HG03045 (cell line): ENCODE measurements at regions not wholly inside any gene's neighbourhood (a gene's known extent, or its start where the extent isn't known, plus 50 kb on each side); places are given as distances from the start of the nearest gene placed in this dataset.
A peak's percentile ranks its signal among the peaks of the same experiment; 100 is the strongest.

Experiments used
- ATAC-seq: cut with Tn5 transposase; IDR thresholded peaks from one replicate; pipeline ENCODE4 v1.9.1; 2021; ENCODE audit warnings: mild to moderate bottlenecking, moderate library complexity; ENCODE audit not compliant: unreplicated experiment

- peak; percentile 72 for ATAC-seq
Measured at GRCh38 chr3:23740517-23740965, 65.2 kb upstream of the UBE2E1 start.

GRCh38 chr3:23741036-23741706 lies 64.6 kb upstream of the UBE2E1 start:
- no peak for ATAC-seq

GRCh38 chr3:23743141-23743784 lies 62.5 kb upstream of the UBE2E1 start:
- no peak for ATAC-seq

DNA sequence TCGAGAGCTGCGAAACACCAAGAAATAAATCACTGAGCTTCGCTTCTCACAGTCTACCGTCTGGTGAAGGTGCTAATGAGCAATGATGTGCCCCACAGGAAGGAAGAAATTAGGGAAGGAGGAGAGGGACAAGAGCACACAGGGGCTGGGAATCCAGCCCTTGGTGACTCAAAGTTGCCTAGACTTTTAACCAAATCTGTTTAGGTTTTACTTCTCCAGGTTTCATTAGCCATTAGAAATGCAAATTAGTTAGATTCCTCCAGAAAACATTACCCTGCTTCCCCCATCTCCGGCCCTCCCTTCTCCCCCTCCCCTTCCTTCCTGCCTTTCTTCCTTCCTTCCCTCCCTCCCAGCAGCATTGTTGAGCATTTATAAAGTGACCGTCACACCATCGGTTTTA lies 59.3 kb upstream of the UBE2E1 start:
- ATAC-seq: no peak

- no peak for ATAC-seq
Measured at GRCh38 chr3:23747841-23748240, 57.9 kb upstream of the UBE2E1 start.

- no peak for ATAC-seq
Measured at GRCh38 chr3:23748398-23749110, 57.2 kb upstream of the UBE2E1 start.

- ATAC-seq: no peak
Measured at GRCh38 chr3:23749609-23750008, 56.1 kb upstream of the UBE2E1 start.

DNA sequence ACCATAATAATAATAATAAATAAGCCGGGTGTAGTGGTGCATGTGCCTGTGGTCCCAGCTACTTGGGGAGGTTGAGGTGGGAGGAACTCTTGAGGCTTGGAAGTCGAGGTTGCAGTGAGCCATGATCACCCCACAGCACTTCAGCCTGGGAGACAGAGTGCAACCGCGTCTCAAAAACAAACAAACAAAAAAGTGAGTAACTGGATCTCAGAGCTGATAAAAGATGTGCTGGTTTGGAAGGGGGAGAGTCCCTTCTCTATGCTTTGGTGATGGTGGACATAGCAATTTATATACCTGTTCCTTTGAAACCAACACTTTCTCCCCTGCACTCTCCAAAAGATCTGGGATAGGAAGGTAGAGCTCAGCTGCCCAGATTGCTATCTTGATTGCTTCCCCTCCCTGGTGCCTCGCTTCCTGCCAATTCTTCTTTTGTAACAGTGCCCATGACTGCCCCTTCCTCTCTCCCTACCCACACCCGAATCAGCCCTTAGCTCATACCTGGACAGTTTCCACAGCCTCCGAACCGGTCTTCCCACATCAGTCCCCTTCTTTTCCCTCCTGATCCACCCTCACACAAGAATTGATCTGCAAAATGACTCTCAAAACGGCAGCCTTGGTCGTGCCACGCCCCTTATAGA lies 55.1 kb upstream of the UBE2E1 start:
- ATAC-seq: no peak

DNA sequence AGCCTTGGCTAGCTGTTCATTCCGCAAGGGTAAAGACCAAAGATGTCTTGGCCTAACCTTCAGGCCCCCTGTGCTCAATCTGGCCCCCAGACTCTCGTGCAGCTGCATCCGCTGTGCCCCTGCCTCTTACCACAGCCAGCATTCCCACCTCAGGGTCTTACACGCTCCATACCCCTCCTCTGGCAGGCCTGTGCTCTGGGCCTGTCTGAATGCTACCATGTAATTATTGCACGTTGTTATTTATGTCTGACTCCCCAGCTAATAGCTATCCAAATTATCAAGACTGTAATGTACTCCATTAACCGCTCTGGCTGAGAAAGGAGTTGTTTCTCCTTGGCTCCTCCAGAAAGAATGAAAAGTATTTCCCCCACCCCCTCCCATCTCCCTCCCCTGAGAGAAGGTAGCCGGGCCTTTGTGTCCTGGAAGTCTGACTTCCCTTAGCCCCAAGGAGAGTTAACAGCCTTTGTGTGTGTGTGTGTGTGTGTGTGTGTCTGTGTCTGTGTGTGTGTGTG lies 54.5 kb upstream of the UBE2E1 start:
- no peak for ATAC-seq

- no peak for ATAC-seq
Measured at GRCh38 chr3:23752126-23752525, 53.6 kb upstream of the UBE2E1 start.

- ATAC-seq: no peak
Measured at GRCh38 chr3:23754215-23754614, 51.5 kb upstream of the UBE2E1 start.
